Ovary (tissue), 7 donors: ENCODE measurements at regions not wholly inside any gene's neighbourhood (a gene's known extent, or its start where the extent isn't known, plus 50 kb on each side); places are given as distances from the start of the nearest gene placed in this dataset.

ENCODE experiments used
- DNase-seq, 5 donors: peaks; one replicate each; pipeline ENCODE4 v3.0.0-alpha.2; 2019 to 2020
- H3K27ac ChIP-seq, 2 donors: fragments of 200-600 bp; one replicate each; pipeline versions ENCODE4 v1.5.1 to v1.8.0; 2019 to 2022
- H3K27me3 ChIP-seq: fragments of 200-600 bp; one replicate; pipeline ENCODE4 v1.8.0; 2022
- H3K36me3 ChIP-seq: fragments of 200-600 bp; sonication (generic); one replicate; pipeline ENCODE4 v1.5.1; 2019
- H3K4me1 ChIP-seq: one replicate; pipeline ENCODE4 v1.8.1; 2013; ENCODE audit warnings: mild to moderate bottlenecking, moderate library complexity; ENCODE audit not compliant: insufficient read depth
- H3K4me3 ChIP-seq: fragments of 200-600 bp; sonication (generic); one replicate; pipeline ENCODE4 v1.5.1; 2017
- H3K9me3 ChIP-seq, 2 donors: fragments of 200-600 bp in 1 of 2; sonication (generic) in 1 of 2; one replicate each; pipeline versions ENCODE4 v1.5.1 to v1.8.1; 2013 to 2019; ENCODE audit warnings: mild to moderate bottlenecking in 1 of 2, moderate library complexity in 1 of 2
- CTCF ChIP-seq, 3 donors: fragments of 450-650 bp in 2 of 3; fragments of 200-600 bp in 1 of 3; IDR thresholded peaks; one replicate each; pipeline versions ENCODE4 v1.5.1 to v1.8.0; 2016 to 2022; ENCODE audit warnings: antibody characterized with exemption in 3 of 3, mild to moderate bottlenecking in 1 of 3
- EP300 ChIP-seq: sonication (generic); formaldehyde crosslinking; IDR thresholded peaks from one replicate; pipeline ENCODE4 v1.6.1; 2017; ENCODE audit warnings: antibody characterized with exemption
- POLR2A ChIP-seq: fragments of 450-650 bp; IDR thresholded peaks from one replicate; pipeline ENCODE4 v1.6.1; 2017; ENCODE audit warnings: antibody characterized with exemption, mild to moderate bottlenecking, moderate library complexity
- WGBS, 3 donors: extraction: QIAGEN DNeasy Blood & Tissue Kit in 1 of 3; methylation state at CpG; one replicate each; pipeline versions ENCODE4 v1.1.5 to v1.1.7; 2013 to 2017; 5-methylcytosine and 5-hydroxymethylcytosine counted together
- intact Hi-C, 4 donors: fragments of 100-400 bp; cut with DNase I; formaldehyde crosslinking; loops; one replicate each; pipeline versions ENCODE4 v1.11.0 to v1.15.1; 2022 to 2023
- donor health status: DM: no; HTN: no; CAD: no; lungs with moderate emphysema.
- donor health status: DM: no; HTN: no; CAD: no.
- donor health status: Bipolar disorder and iron deficiency.
- donor health status: DM: no; HTN: no; CAD: no.
- donor health status: DM: yes; HTN: yes; CAD: no.

GRCh38 chr1:81550753-81551152, 250.0 kb upstream of the ADGRL2 start:
- Histone ChIP-seq H3K4me3 (no peak overlapping the region), H3K36me3 (no peaks in the 10 kb centered on the region), H3K27me3 (no peaks in the 10 kb centered on the region), H3K27ac (no peak overlapping the region), H3K9me3 (no peaks in the 10 kb centered on the region), H3K4me1 (no peaks in the 10 kb centered on the region)
- TF ChIP-seq POLR2A (no peak), EP300 (no peak), CTCF (IDR thresholded peaks at IDR 0.05) (no peak)
- no peak for DNase-seq
- 95 to 100% (median 95%) methylated on average over 1 of the region's 1 CpG for WGBS, 3 donors
- intact Hi-C loops: no loop called here

- WGBS, 3 donors: 14 to 34% (median 29%) methylated on average over 1 of the region's 1 CpG
- Histone ChIP-seq H3K36me3 (no peaks in the 10 kb centered on the region), H3K27ac (no peak overlapping the region), H3K4me3 (no peak overlapping the region), H3K9me3 (no peaks in the 10 kb centered on the region), H3K27me3 (no peaks in the 10 kb centered on the region), H3K4me1 (no peaks in the 10 kb centered on the region)
- DNase-seq: no peak
- intact Hi-C loops: no loop called here
- TF ChIP-seq CTCF (IDR thresholded peaks at IDR 0.05) (no peak), EP300 (no peak), POLR2A (no peak)
Observed at GRCh38 chr1:81549588-81550127, 251.1 kb upstream of the ADGRL2 start.

DNA sequence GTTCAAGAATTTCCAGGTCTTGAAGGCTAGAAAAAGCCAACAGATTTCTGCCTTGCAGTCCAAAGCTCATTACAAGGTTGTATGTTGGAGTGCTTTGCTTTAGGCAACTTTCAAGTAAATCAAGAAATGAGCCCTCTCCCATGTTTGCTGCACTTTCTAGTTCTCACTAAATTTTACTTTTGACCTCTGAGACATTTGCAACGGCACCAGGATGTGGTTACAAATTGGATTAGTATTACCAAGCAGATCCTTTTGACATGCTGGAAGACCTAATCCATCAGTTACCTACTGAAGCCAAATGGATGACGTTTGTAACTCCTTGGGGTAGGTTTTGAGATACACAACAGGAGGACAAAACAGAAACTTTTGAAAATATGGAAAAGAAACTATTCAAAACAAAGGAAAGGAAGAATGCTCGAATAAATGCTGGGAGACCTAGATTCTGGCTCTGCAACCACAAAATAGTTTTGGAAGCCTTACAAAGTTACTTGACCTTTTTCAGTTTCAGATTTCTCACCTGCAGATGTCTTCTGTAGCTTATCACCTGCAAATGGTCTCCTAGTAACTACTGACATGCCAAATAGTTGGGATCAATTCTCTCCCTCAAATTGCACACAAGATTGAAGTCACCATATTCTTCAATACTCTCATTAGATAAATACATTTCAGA, 251.7 kb upstream of the ADGRL2 start:
- no peaks in the 10 kb centered on the region for H3K4me1 ChIP-seq
- intact Hi-C loops: no loop called here
- H3K4me3 ChIP-seq: no peak overlapping the region
- no peaks in the 10 kb centered on the region for H3K36me3 ChIP-seq
- no peaks in the 10 kb centered on the region for H3K9me3 ChIP-seq
- H3K27ac ChIP-seq: no peak overlapping the region
- DNase-seq: no peak
- WGBS, 3 donors: 36 to 56% (median 44%) methylated on average over 3 of the region's 3 CpGs
- no peaks in the 10 kb centered on the region for H3K27me3 ChIP-seq
- no peak for TF ChIP-seq POLR2A
- no peak for TF ChIP-seq EP300

DNA sequence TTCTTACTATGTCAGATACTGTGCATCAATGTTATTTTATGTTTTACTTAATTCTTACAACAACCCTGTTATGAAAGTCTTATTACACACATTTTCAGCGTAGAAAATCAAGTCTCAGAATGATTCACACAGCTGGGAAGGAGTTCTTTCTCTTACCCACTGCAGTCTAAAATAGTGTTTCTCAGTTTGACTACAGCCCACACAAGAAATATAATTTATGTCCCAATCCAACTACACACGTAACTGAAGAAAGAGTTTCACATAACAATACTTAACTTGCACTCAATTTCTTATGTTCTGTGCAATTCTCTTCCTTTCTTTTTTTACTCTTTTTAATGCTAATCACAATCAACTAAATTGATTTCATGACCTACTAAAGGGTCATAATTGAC, 252.8 kb upstream of the ADGRL2 start:
- H3K27ac ChIP-seq: no peak overlapping the region
- intact Hi-C loops: no loop called here
- WGBS, 3 donors: 71 to 90% (median 88%) methylated on average over 2 of the region's 2 CpGs

More for the DNA sequence above, 252.8 kb upstream of the ADGRL2 start:
- Histone ChIP-seq H3K4me1 (no peaks in the 10 kb centered on the region), H3K4me3 (no peak overlapping the region), H3K9me3 (no peaks in the 10 kb centered on the region), H3K27me3 (no peaks in the 10 kb centered on the region), H3K36me3 (no peaks in the 10 kb centered on the region)
- no peak for TF ChIP-seq CTCF (IDR thresholded peaks at IDR 0.05)
- TF ChIP-seq EP300: no peak
- no peak for TF ChIP-seq POLR2A
- no peak for DNase-seq
